ENCODE measurements at regions not wholly inside any gene's neighbourhood (a gene's known extent, or its start where the extent isn't known, plus 50 kb on each side); places are given as distances from the start of the nearest gene placed in this dataset.
"Not testable (repeated sequence)": the region's sequence is repeated elsewhere in the genome, so short reads cannot be mapped to it uniquely, and the experiment has no call there.

DNA sequence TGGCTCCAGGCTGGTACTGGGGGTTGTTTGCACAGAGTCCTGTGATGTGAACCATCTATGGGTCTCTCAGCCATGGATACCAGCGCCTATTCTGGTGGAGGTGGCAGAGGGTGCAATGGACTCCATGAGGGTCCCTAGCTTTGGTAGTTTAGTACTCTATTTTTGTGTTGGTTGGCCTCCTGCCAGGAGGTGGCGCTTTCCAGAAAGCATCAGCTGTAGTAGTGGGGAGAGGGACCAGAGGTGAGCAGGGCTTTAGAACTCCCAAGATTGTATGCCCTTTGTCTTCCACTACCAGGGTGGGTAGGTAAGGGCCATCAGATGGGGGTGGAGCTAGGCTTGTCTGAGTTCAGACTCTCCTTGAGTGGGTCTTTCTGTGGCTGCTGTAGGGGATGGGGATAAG, 177.6 kb downstream of the TM2D1 start:
- TF ChIP-seq POLR2A (IDR thresholded peaks at IDR 0.05; ENCODE audit: low read length); GATA1 (IDR thresholded peaks at IDR 0.05; ENCODE audit: low read depth, low read length): not testable (repeated sequence)
